HG02885 (cell line): ENCODE measurements at regions not wholly inside any gene's neighbourhood (a gene's known extent, or its start where the extent isn't known, plus 50 kb on each side); places are given as distances from the start of the nearest gene placed in this dataset.

Experiments
- ATAC-seq: cut with Tn5 transposase; IDR thresholded peaks from one replicate; pipeline ENCODE4 v1.9.1; 2021; ENCODE audit warnings: mild to moderate bottlenecking; ENCODE audit not compliant: unreplicated experiment, poor library complexity

DNA sequence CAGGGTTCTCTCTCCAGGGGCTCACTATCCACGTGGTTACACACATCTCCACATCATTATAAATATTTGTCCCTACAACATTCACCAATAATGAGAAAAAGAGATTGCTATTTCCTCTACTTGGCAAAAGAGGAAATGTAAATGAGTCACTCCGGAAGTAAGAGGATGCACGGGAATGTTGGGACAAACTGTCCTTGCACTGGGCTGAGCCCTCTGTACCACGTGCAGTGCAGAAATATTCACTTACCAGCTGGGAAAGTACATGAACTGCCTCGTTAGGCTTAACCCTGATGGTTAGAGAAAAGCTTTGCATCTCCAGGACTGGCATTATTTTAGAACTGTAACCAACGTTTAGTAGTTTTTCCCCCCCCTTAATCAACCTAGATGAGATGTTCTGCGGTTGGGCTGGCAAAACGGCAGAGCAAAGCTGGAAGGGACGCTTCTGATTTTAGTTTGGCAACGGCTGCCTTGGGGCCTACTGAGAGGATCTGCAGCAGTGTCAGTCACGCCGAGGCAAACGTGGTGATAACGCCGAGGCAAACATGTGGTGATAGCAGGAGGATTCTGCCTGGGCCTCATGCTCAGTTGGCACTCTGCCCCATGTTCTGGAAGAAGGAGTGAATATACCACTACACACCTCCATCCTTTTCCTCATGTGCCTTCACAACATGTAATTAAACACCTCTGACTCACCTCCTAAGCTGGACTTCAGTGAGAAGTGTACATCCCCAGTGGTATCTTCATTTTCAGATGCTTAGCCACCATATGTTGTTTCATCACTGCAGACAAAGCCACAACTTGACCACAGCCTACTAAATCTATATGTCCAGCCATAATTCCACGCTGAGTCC, 661.4 kb upstream of the KLF4 start:
- ATAC-seq = no peak

DNA sequence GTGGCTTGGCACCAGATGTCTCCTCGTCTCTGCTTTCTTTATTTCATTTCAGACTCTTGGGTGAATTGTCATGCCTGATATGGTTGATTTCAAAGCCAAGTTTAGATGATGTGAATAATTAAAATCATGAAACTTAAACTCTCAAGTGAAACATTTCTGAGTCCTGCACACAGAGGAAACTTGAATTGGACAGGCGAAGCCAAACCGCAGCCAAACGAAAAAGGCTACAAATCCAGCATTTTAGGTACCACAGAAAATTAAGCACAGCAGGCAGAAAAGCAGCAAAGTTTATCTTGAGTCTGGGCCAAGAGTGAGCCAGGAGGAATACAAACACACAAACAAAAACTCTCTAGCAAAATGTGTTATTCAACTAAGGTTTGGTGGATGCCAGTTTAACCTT, 659.8 kb upstream of the KLF4 start:
- ATAC-seq = no peak

DNA sequence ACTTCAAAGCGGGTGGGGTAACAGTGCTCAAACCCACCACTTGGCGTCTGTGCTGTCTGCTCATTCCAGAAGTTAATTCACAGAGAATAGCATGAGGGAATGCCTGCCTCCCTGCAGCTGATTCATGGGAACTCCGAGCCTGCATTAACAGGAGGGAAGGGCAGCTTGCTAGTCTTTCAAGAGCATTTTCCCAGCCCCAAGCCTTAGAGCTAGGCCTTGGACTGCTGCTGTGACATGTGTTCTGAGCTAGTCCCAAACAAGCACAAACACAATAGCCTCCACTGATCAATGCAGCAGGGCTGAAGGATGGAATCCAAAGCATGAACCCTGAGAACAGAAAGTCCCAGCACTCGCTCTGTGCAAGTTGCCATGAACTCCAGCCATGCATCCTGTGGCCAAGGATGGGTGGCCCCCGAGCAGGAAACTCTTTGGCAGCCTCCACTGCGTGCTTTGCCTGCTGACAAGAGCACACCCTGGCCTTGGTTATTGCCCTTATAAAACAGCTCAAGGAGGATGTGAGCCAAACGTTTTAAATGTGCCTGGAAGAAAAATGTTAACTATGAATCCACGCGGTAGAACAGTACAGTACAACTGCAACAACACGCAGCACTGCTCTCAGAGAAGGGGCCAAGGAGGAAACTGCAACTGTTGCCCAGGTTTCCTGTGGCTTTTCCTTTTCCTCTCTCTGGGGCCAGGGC, 653.1 kb upstream of the KLF4 start:
- no peak for ATAC-seq

DNA sequence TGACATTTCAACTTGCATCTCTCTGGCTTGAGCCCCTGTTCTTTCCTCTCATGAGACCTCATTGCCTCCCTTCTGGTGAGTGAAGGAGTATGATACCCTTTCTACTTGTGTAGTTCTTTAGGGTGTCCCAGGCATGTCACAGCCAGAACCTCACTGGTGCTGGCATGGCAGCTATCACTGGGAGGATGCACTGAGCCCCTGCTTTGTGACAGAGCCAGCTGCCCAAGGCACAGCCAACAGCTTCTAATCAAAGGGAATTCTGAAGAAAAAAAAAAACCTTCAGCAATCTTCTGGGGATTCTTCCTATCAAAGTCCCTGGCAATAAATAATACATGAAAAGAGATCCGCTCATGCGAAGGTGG, 652.6 kb upstream of the KLF4 start:
- ATAC-seq = no peak

DNA sequence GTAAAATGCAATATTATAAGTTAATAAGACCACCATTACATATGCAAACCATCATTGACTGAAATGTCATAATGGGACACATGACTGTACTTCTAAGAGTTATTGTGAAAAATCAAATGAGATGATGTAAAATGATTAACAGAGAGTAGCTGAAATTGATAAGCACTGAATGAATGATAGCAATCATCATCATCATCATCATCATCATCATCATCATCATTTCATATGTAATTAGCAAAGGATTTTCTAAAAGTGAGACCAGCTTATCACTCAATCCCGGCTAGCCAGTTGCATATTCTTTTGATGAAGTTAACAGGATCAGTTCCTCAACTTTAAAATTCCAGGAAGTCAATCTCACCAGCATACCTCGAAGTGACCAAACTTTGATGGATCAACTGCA, 650.3 kb upstream of the KLF4 start:
- no peak for ATAC-seq

DNA sequence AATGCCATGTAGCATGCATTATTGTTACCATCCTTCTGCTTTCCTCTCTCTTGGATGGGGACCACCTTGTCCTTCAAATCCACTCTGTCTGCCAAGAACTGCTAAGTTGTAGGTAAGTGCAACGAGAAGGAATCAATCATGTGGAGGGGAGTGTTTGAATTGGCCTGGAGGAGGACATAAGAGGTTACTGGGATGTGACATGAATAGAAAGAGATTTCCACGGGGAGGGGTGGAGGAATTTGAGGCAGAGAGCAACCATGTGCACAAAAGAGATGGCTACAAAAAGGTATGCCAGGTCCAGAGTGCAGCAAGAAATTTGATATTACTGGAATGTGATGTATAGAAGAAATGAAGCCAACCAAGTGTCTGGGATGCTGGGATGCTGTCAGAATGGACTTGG, 648.9 kb upstream of the KLF4 start:
- no peak for ATAC-seq

DNA sequence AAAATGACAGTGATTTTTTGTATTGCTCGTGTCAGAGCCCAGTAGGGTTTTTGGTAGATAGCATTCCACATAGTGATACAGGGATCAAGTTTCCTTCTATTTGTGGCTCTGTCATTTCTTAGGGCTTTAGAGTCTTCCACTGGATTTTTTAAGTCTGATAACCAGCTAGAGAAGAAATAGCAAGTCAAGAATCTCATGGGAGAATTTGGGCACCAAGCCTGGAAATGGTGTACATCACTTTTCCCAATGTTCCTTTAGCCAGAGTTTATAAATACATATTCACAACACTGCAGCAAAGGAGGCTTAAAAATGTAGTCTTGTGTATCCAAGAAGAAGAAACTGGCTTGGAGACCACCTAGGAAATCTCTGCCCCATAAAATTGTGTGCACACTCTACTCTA, 647.1 kb upstream of the KLF4 start:
- ATAC-seq = no peak

DNA sequence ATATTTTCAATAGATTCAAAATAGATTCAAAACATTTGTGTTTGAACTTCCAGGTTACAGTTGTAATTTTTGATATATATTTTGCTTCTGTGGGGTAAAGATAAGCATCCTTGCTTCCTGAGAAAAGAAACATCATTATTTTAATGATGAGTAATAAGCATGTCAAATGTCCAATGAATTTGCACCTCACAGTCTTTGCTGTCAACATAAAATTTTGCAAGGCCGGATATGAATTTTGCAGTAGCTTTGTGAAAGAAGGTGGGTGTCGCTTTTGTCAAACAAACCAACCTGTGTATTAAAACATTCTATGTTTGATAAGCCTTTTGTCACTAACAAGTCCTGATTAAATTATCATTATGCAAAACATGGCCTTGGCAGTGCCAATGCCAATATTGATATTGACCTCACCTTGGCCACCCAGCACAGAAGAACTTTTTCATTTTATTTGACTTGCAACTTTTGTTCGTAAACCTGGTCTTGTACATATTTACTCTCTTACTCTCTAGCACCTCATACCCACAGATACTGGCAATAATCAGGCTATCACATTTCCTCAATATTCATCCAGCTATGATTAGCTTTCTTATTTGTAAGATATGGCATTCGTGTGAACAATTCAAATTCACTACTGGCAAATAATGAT, 645.0 kb upstream of the KLF4 start:
- no peak for ATAC-seq

DNA sequence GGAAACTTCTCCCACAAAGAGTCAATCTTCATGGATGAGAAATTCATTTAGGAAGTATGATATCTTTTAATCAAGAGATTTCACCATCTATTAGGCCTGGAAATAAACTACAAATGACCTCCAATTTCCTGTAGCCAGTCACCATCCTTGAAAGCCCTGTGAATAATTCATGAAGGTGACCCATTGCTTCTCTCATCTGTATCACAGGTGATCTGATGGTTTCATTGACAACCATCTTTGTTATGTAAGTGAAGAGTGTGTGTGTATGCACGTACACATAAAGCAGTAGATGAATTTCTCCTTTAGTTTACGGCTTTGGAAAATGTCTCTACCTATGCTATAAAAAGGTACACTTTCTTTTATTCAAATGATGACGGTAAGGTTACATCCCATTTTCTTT, 644.1 kb upstream of the KLF4 start:
- ATAC-seq = no peak

DNA sequence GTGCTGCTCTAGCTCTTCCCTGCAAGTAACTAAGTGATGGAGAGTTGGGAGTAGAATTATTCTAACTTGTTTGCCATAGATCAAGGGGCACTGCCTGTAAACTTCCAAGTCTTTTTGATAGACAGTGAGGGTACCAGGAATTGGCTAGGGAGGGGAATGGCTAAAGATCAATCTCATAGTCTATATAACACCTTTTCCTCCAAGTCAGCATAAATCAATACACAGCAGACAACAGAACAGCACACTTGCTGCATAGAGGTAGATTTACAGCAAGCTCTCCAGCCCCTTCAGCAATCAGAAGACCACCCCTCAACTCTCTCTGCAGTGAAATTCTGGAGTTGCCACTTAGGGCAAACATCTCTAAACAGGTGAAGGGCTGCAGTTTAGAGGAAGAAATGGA, 643.5 kb upstream of the KLF4 start:
- no peak for ATAC-seq

DNA sequence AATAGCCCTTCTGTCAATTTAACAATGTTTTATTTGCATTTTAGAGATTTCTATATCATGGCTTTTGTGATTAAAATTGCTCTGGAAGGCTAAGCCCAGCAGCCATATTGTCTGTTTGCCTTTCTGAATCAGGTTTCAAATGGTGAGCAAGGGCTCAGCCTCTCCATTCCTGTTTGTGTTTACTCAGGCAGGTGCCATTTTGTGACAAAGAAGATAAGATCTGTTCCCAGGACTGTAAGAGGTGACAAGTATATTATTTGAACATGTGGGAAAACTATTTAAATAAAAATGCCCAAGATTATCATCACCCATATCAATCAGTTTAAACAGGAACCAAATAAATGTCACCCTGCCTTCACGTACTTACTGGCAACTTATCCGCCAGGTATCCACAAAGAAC, 641.3 kb upstream of the KLF4 start:
- ATAC-seq = no peak

DNA sequence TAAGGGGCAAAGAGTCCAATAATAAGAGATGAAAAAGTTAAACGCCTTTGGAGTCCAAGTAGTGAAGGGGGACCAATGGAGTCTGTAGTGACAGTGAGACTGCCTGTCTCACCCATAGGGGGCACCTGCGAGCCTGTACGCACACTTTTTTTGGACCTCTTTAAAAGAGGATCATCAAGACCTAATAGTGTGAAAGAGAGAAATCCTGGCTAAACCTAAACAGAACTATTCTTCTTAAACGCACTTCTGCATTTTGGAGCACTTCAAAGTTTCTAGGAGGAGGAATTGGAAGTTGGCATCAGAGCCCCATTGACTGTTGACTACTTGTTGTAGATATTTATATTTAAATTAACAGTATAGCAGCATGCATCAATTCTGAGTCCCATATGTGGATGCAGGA, 636.1 kb upstream of the KLF4 start:
- no peak for ATAC-seq

DNA sequence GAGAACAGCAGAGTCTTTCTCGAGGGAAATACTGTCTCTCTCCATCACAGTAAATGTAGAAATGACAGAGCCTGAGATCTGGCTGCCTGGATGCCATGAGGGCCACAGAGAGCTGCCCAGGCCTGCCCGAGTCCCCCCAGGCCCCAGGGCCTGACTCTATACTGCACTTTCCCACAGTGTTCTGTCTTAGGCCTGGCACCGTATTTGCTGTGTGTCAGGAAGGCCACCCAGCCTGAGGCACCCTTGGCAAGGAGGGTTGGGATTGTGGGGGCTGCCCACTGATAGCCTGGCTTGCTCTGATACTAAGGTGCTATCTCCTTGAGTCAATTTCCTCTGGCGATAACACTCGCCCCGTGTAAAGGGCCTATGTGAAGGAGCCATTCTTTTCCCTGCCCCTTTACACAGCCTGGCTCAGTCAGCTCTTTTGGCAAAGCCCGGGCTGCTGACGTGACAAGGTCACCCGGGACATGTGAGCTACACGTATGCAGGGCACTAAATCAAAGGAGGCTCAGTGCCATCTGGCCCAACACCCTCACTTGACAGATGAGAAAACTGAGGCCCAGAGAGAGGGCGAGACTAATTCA, 630.1 kb upstream of the KLF4 start:
- ATAC-seq = no peak

DNA sequence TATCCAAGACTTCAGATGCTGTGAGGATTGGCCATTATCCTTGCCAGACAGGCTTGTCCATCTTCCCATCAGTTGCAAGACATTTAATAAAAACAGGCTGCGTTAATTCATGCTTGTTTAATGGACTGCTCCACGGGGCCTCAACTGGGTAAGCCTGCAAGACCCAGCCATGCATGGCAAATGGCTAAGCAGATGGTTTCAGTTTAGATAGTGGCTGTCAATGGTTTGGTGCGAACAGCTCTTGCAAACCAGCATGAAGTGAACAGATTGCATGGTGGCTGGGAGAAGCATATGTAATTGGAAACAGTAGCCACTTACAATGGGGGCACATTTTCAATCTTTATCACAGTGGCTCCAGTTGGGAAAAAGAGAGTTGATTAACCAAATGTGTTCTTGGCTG, 628.2 kb upstream of the KLF4 start:
- no peak for ATAC-seq

DNA sequence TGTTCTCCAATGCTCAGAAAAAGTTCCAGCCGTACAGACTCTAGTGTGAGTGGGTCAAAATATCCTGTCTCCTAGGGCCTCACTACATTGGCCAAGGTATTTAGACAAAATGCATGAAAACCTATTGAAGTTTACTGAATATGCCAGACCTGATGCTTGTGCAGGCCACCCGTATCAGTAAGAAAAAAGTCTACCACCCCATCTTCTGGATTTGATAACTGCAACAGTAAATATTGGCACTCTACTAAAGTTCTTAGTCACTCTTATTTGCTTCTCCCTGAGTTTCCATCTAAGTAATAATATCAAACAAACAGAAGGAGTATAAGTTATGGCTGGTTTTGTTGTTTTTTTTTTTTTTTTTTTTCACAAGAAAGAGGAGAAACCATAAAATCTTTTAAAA, 627.7 kb upstream of the KLF4 start:
- no peak for ATAC-seq

DNA sequence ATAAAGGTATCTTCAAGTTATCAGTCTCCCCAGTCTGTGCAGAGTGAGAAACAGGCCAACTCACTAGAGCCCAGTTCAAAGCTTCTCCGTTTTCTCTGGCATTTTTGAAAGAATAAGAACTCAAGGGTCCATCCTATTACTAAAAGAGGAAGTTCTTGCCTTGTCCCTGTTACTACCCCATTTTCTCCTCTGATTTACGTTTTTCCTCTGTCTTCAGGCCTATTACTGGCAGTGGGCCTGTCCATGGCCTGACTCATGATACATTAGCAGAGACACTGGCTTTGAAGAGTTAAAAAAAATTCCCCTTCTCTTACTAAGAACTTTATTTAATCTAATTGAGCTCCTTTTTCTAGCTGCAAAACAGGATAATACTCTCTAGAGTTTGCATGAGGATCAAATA, 624.0 kb upstream of the KLF4 start:
- no peak for ATAC-seq

DNA sequence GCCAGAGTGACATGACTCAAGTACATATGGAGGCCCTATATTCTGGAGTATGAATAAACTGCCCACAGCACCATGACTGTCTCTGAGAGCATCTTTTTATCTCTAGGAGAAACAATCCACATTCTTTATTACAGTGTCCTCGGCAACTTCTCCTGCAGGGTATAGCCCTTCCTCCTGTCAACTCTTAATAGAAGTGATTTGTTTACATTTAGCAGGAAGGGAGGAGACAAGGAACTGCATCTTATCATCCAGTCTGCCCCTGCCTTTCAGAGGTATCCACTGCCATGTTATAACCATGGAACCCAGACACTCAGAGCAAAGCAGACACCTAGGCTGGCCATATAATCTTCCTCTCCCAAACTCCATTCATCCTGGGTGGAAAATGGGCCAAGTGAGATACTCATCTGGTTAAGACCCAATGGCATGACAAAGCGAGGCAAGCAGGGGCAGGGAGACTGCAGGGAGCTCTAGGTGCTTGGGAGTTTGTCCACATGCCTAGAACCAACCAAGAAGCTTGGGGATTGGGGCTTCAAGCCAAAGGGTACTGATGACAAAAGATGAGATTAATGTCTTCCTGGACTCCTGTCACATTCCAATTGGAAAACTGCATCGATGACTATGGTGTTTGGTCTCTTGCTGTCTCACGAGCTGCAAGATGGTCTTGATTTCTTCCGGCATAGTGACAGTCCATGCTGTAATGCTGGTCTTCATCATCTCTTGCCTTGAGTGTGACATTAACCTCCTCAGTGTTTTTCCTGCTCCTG, 620.5 kb upstream of the KLF4 start:
- ATAC-seq = no peak

DNA sequence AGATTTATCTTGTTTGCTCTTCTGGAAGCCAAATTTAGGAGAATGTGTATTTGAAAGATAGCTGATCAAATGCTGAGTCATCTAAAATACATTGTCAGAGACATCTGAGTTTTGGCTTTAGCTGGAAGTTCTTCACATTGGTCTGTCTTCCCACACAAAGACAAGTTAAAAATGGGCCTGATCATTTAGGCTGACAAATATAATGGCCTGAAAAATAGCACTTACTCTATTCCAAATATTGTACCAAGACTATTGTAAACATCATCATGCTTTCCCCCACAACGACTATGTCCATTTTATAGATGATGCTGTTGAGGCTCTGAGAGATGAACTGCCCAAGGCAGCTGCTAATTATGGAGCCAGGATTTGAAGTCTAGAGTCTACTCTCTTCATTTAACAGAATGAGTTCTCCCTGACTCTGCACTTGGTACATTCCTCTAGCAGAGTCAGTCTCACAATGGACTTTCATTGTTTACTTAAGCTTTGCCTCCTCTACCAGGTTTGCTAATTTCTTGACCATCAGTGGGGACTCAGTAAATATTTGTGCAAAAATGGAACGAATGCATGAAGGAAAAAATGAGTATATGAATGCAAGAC, 619.4 kb upstream of the KLF4 start:
- no peak for ATAC-seq

DNA sequence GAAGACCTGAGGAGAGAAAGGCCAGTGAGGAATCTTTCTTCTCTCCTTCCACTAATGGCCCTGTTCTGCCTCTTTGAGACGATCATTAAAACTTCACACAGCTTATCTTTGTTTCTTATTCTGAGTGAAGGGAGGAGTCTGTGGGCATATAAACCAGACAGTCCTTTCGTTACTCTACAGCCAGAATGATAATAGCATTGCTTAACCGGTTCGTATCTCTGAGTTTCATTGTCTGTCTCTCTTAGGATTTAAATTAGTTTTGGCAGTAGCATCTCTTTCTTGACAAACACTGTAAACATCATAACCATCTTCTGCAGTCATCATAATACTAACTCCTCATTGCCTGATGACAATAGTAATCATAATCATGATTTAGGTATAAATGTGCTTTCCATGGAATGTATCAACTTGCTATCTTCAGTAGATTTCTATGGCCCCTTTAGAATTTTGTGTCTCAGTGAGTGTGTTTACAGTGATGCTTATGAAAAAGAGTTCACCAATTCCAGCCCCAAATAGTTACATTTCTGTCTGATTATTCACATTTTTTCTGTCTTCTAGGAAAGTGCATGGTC, 618.8 kb upstream of the KLF4 start:
- no peak for ATAC-seq

DNA sequence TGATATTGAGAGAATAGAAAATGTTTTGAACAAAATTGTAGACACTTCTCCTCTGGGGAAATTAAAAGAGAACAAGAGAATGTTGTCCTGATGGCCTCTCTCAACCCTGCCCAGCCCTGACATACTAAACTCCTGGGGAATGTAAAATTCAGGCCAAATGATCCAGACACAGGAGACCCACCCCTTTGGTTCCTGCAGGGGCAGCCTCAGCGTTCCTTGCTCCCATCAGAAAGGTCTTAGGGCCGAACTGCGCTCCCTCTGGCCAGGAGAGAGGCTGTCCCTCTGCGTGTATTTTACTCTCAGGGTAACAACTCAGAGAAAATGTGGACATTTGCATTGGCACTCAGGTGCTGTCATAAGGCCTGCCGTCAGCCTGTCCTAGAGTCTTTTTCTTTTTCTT, 616.3 kb upstream of the KLF4 start:
- ATAC-seq = no peak
